Mesothelial cell of epicardium (in vitro differentiated cells): ENCODE measurements at regions not wholly inside any gene's neighbourhood (a gene's known extent, or its start where the extent isn't known, plus 50 kb on each side); places are given as distances from the start of the nearest gene placed in this dataset.
"Not testable (repeated sequence)": the region's sequence is repeated elsewhere in the genome, so short reads cannot be mapped to it uniquely, and the experiment has no call there.

Experiments used
- DNase-seq, 2 experiments: peaks; one replicate each; pipeline ENCODE4 v3.0.0; 2021; ENCODE audit warnings: low spot score in 2 of 2; ENCODE audit not compliant: unreplicated experiment in 2 of 2
- H3K27ac Mint-ChIP-seq: 2 replicates; pipeline ENCODE4 v1.8.0; 2021; ENCODE audit warnings: mixed read lengths
- H3K27me3 Mint-ChIP-seq: 2 replicates; pipeline ENCODE4 v1.8.0; 2021; ENCODE audit warnings: low read depth, mixed read lengths
- H3K36me3 Mint-ChIP-seq: 2 replicates; pipeline ENCODE4 v1.8.0; 2021; ENCODE audit warnings: mixed read lengths
- H3K4me1 Mint-ChIP-seq: 2 replicates; pipeline ENCODE4 v1.8.0; 2021; ENCODE audit warnings: mixed read lengths
- H3K4me3 Mint-ChIP-seq: 2 replicates; pipeline ENCODE4 v1.8.0; 2021; ENCODE audit warnings: mild to moderate bottlenecking, moderate library complexity, mixed read lengths
- H3K9me3 Mint-ChIP-seq: 2 replicates; pipeline ENCODE4 v1.8.0; 2021; ENCODE audit warnings: mixed read lengths
- TF ChIP-seq, protein P1 (sequence below): fragments of 200-600 bp; sonication (generic); IDR thresholded peaks from one replicate; pipeline ENCODE4 v1.5.0; 2021; ENCODE audit warnings: antibody characterized with exemption; ENCODE audit not compliant: unreplicated experiment

DNA sequence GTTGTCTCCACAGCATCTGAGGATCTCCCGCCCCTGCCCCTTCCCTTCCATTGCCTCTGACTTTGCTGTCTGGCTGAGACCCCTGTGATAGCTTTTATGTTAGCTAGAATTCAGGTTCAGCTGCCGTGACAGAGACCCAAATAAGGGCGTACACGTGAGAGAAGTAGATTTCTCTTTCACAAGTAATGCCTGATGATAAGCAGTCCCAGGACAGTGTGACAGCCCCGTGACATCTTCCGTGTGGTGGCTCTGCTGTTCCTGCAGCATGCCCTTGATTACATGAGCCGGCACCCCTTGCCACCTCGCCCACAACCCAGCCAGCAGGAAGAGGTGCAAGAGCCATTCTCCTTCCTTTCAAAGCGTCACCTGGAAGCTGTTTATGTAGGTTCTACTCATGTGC is 130.9 kb upstream of the PODXL start:
- H3K4me3 Mint-ChIP-seq, result no peak overlapping the region
- no peak overlapping the region for H3K27ac Mint-ChIP-seq
- TF ChIP-seq, protein P1, sequence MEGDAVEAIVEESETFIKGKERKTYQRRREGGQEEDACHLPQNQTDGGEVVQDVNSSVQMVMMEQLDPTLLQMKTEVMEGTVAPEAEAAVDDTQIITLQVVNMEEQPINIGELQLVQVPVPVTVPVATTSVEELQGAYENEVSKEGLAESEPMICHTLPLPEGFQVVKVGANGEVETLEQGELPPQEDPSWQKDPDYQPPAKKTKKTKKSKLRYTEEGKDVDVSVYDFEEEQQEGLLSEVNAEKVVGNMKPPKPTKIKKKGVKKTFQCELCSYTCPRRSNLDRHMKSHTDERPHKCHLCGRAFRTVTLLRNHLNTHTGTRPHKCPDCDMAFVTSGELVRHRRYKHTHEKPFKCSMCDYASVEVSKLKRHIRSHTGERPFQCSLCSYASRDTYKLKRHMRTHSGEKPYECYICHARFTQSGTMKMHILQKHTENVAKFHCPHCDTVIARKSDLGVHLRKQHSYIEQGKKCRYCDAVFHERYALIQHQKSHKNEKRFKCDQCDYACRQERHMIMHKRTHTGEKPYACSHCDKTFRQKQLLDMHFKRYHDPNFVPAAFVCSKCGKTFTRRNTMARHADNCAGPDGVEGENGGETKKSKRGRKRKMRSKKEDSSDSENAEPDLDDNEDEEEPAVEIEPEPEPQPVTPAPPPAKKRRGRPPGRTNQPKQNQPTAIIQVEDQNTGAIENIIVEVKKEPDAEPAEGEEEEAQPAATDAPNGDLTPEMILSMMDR, result no peak
- H3K9me3 Mint-ChIP-seq, result no peaks in the 10 kb centered on the region
- H3K27me3 Mint-ChIP-seq, result peaks cover 64% of the 10 kb centered on the region
- no peak for DNase-seq
- no peaks in the 10 kb centered on the region for H3K36me3 Mint-ChIP-seq
- peaks cover 5% of the 10 kb centered on the region for H3K4me1 Mint-ChIP-seq

DNA sequence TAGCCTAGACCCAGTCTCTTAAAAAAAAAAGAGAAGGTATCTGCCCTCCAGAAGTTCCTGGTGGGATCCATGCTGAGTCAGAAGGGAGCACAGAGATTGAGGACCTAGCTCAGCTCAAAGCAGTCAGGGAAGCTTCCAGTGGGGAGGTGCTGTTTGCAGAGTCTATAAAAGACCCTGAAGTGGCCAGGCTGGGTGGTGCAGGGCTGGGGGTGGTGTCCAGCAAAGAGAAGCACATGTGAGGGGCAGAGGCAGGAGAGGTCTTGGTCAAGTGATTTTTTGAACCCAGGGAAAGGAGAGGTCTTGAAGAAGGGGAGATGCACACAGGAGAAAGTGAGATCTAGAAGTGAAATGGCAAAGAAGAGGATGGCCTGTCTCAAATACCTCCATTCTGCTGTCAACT is 130.4 kb upstream of the PODXL start:
- Mint-ChIP-seq H3K27me3 (peaks cover 60% of the 10 kb centered on the region), H3K4me3 (no peak overlapping the region), H3K36me3 (no peaks in the 10 kb centered on the region), H3K9me3 (peaks cover under 1% of the 10 kb centered on the region), H3K27ac (no peak overlapping the region), H3K4me1 (peaks cover under 1% of the 10 kb centered on the region)
- TF ChIP-seq, protein P1, result no peak
- DNase-seq, result no peak

DNA sequence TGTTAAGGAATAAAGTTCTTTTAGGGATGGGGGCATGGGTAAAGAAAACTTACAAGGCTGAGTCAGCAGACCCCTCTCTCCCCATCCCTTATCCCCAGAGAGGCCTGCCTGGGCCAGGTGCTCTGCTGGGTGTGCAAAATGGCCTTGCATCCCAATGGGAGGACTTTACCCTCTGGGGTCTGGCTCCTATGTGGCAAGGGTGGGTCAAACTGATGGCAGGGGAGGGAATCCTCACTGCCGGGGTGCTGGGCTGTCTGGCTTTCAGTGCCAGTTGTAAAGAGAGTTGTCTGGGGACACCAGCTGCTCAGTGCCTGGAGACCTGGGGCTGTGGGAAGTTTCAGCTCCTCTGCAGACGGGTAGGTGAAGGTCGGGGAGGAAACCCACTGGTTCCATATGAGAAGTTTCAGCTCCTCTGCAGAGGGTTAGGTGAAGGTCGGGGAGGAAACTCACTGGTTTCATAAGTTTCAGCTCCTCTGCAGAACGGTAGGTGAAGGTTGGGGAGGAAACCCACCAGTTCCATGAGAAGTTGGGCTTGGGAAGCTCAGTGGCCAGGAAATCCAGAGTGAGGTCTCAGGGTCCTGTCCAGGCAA is 127.2 kb upstream of the PODXL start:
- TF ChIP-seq, protein P1, result no peak
- no peaks in the 10 kb centered on the region for H3K36me3 Mint-ChIP-seq
- peaks cover 9% of the 10 kb centered on the region for H3K9me3 Mint-ChIP-seq
- peaks cover 39% of the 10 kb centered on the region for H3K27me3 Mint-ChIP-seq
- no peak overlapping the region for H3K27ac Mint-ChIP-seq
- no peaks in the 10 kb centered on the region for H3K4me1 Mint-ChIP-seq
- no peak overlapping the region for H3K4me3 Mint-ChIP-seq
- no peak for DNase-seq

DNA sequence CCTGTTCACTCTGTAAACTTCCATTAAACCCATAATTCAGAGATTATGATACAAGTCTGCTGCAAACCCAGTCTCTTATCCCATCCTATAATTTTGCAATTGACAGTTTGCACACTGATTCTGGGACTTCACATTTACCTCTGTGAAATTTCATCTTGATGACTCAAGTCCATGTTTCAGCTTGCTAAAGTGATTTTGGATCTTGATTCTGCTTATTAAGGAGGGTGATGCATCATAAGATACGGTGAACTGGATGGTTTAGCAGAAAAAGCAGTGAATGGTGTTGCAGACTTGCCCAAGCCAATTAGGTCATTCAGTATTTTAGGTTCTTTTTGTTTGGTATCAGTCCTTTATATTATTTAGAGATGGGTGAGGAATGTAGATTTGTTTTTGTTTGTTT is 125.5 kb upstream of the PODXL start:
- no peak for DNase-seq
- H3K9me3 Mint-ChIP-seq, result peaks cover 9% of the 10 kb centered on the region
- H3K4me3 Mint-ChIP-seq, result no peak overlapping the region
- H3K27ac Mint-ChIP-seq, result no peak overlapping the region
- peaks cover 30% of the 10 kb centered on the region for H3K27me3 Mint-ChIP-seq
- TF ChIP-seq, protein P1, result no peak
- H3K36me3 Mint-ChIP-seq, result no peaks in the 10 kb centered on the region
- no peaks in the 10 kb centered on the region for H3K4me1 Mint-ChIP-seq

DNA sequence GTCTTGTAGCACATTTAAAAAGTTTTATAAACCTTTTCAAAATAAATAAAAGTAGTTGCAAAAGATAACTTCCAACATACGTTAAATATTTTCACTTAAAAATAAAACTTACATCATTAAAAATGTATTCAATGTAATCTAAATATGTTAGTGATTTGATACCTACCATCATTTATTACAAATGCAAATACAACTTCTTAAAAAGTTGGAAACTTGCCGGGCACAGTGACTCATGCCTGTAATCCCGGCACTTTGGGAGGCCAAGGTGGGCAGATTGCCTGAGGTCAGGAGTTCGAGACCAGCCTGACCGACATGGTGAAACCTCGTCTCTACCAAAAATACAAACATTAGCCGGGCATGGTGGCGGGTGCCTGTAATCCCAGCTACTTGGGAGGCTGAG is 122.6 kb upstream of the PODXL start:
- H3K4me1 Mint-ChIP-seq, H3K9me3 Mint-ChIP-seq, H3K27ac Mint-ChIP-seq, H3K36me3 Mint-ChIP-seq, H3K4me3 Mint-ChIP-seq, DNase-seq: not testable (repeated sequence)
- H3K27me3 Mint-ChIP-seq, result peaks cover 12% of the 10 kb centered on the region

DNA sequence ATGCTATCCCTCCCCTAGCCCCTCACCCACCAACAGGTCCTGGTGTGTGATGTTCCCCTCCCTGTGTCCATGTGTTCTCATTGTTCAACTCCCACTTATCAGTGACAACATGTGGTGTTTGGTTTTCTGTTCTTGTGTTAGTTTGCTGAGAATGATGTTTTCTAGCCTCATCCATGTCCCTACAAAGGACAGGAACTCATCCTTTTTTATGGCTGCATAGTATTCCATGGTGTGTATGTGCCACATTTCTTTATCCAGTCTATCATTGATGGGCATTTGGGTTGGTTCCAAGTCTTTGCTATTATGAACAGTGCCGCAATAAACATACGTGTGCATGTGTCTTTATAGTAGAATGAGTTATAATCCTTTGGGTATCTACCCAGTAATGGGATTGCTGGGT is 120.4 kb upstream of the PODXL start:
- not testable (repeated sequence) for H3K9me3 Mint-ChIP-seq, H3K4me1 Mint-ChIP-seq, H3K36me3 Mint-ChIP-seq, H3K27ac Mint-ChIP-seq, DNase-seq, H3K4me3 Mint-ChIP-seq
- H3K27me3 Mint-ChIP-seq, result peaks cover 19% of the 10 kb centered on the region

DNA sequence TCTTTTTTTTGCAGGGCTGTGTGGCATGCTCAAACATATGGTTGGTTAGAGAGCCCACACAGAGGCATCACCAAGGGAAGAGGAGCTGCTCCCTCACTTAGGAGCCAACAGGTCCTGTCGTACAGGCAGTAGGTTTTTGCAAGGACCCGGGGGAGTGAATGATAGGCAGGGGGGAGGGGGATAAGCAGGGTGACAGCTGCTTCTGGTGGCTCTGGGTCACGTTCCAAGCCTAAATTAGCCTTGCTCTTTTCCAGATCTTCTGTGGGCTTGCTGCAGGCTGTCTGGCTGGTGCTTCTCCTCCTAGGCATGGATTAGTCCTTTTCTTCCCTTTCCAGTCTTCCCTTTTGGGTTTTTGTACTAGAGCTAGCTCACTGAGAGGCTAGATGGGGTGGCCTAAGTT is 117.7 kb upstream of the PODXL start:
- Mint-ChIP-seq H3K36me3 (no peaks in the 10 kb centered on the region), H3K4me3 (no peak overlapping the region), H3K27me3 (peaks cover 22% of the 10 kb centered on the region), H3K4me1 (no peaks in the 10 kb centered on the region), H3K9me3 (no peaks in the 10 kb centered on the region), H3K27ac (no peak overlapping the region)
- no peak for DNase-seq
- TF ChIP-seq, protein P1, result no peak
